ENCODE measurements at regions not wholly inside any gene's neighbourhood (a gene's known extent, or its start where the extent isn't known, plus 50 kb on each side); places are given as distances from the start of the nearest gene placed in this dataset.

DNA sequence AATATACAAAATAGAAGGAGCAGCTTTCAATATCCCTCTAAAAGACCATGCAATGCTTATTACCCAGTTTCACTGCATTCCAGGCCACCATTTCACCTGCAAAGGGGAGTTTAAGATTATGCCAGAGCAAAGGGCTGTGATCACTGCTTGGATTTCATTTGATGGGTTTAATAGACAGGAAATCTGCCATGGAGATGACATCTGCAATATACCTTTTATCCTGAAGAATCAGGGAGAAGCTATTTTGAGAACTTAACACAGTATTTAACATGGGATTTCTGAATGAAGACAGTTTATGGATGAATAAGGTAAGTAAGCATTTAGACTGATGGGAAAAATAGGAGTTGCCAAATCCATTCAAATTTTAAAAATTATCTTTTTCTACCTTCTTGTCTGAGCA is 303.0 kb upstream of the SLC8A1 start:
- H3K27ac ChIP-seq (ENCODE audit: control insufficient read depth, insufficient read depth), result no peak overlapping the region
- intact Hi-C loops (cut with micrococcal nuclease; ENCODE audit: unreplicated experiment), result no loop called here
- H4K20me1 ChIP-seq (ENCODE audit: control insufficient read depth, insufficient read depth), result no peaks in the 10 kb centered on the region
- H3K4me2 ChIP-seq (ENCODE audit: control insufficient read depth, insufficient read depth), result no peak overlapping the region
- no peak overlapping the region for H2AFZ ChIP-seq (ENCODE audit: control insufficient read depth, low read depth, low read length)
- DNase-seq (ENCODE audit: low read depth, low spot score), result no peak
- ChIA-PET SMC1A (ENCODE audit: uncharacterized antibody, unreplicated experiment) (no interaction called here), CTCF (no interaction called here), RAD21 (ENCODE audit: unreplicated experiment) (no interaction called here), POLR2A (no interaction called here)
- no TSS peak for BruUV-seq (replicated peaks)
- in situ Hi-C loops (cut with MboI), result no loop called here
- FAIRE-seq, result no peak
- no peaks in the 10 kb centered on the region for H3K9me3 ChIP-seq (replicated peaks; ENCODE audit: control insufficient read depth, insufficient read depth, low read length)
- ATAC-seq, result no peak
- no peak overlapping the region for H3K4me3 ChIP-seq
- TF ChIP-seq CEBPZ (IDR thresholded peaks at IDR 0.05; ENCODE audit: low read depth, low read length) (no peak), TARDBP (IDR thresholded peaks at IDR 0.05; ENCODE audit: borderline replicate concordance) (no peak), ZNF24 (IDR thresholded peaks at IDR 0.05) (no peak), MTA3 (IDR thresholded peaks at IDR 0.05; ENCODE audit: borderline replicate concordance, low read length) (no peak), ZNF207 (IDR thresholded peaks at IDR 0.05; ENCODE audit: borderline replicate concordance) (no peak), TCF12 (IDR thresholded peaks at IDR 0.05; ENCODE audit: low read depth, low read length) (no peak), PML (IDR thresholded peaks at IDR 0.05; ENCODE audit: low read length) (no peak), SMAD5 (IDR thresholded peaks at IDR 0.05; ENCODE audit: low read depth) (no peak)
- no peaks in the 10 kb centered on the region for H3K27me3 ChIP-seq (replicated peaks in 1 of 2; ENCODE audit: control insufficient read depth in 2 of 2, insufficient read depth in 2 of 2, low read length in 1 of 2)
- no peaks in the 10 kb centered on the region for H3K4me1 ChIP-seq (ENCODE audit: control insufficient read depth, insufficient read depth, low read length)
- no peaks in the 10 kb centered on the region for H3K79me2 ChIP-seq (ENCODE audit: control insufficient read depth, insufficient read depth, low read length)
- H3K9ac ChIP-seq (ENCODE audit: control insufficient read depth, insufficient read depth, low read length), result no peak overlapping the region
- no peaks in the 10 kb centered on the region for H3K36me3 ChIP-seq (ENCODE audit: control insufficient read depth in 2 of 2, insufficient read depth in 2 of 2, low read length in 1 of 2)

Data from GM12878 (cell line).